IPS-NIHi7 (cell line): ENCODE measurements at regions not wholly inside any gene's neighbourhood (a gene's known extent, or its start where the extent isn't known, plus 50 kb on each side); places are given as distances from the start of the nearest gene placed in this dataset.
"Not testable (repeated sequence)": the region's sequence is repeated elsewhere in the genome, so short reads cannot be mapped to it uniquely, and the experiment has no call there.

Source experiments
- DNase-seq: peaks from one replicate; pipeline ENCODE4 v3.0.0; 2012; ENCODE audit warnings: mixed read lengths; ENCODE audit errors: extremely low spot score

DNA sequence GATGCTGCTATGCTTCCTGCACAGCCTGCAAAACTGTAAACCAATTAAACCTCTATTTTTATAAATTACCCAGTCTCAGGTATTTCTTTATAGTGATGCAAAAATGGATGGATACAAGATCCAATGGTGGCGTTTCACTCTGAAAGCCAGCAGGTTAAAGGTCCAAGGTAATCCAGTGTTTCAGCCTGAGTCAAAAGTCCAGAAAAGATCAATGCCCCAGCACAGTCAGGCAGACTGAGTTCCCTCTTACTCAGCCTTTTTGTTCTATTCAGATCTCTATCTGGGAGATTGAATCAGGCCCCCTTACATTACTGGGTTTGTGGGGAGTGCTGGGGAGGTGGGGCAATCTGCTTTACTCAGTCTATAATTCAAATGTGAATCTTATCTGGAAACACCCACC, 464.5 kb downstream of the GXYLT1 start:
- no peak for DNase-seq

DNA sequence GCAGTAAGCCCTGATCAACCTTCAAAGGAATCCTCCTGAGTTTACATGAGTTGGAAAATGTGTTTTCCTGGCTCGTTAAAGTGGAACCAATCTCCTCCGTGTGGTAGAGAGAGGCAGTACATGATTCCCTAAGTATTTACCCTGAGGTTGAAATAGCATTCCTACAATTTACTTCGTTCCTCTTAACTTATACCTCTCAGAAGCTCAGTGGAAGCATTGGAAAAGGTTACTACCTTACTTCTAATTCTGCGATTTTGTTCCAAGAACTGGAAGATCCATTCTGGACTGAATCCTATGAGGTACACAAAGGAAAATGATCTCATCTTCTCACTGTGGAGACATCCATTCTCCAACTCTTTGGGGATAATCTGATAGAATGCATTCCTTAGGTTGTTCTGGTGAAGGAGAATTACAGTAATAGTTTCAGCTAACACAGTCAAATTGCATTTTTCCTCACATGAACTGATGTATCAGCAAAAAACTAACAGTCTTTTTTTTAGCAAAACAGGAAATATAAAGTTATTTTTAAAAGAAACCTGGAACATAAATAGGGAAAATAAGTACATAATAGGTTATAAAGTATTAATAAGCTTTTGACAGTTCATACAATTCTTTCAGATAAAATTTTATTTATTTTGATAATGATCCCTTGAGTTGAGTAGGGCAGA, 475.6 kb downstream of the PDZRN4 start:
- peak; percentile 63 for DNase-seq

DNA sequence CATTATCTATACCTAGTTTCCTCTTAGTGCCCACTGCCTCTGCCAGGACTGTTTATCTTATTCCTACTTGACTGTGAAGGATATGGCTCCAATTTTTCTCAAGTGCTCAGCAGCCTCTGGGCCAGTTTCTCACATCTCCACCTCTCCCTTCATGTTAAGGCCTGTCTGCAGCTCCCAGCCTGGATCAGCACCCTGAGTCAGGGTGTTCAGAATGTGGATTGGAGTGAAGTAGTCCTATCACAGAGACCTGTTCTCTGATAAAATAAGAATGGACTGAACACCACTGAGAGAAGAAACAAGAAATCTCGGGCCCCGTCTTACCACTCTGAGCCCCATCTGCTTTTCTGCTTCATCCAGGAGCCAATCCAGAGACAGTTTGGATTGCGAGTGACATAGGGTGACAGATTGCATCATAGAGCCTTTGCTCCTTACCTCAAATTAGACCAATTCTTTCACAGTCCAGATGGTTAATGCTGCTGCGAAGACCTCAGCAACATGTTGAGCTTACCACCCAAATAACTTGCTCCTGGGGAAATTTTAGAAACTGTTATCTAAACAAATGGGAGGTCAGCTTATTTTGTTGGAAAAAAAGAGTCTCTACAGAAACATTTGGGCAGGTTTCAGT, 473.1 kb downstream of the PDZRN4 start:
- DNase-seq: no peak

DNA sequence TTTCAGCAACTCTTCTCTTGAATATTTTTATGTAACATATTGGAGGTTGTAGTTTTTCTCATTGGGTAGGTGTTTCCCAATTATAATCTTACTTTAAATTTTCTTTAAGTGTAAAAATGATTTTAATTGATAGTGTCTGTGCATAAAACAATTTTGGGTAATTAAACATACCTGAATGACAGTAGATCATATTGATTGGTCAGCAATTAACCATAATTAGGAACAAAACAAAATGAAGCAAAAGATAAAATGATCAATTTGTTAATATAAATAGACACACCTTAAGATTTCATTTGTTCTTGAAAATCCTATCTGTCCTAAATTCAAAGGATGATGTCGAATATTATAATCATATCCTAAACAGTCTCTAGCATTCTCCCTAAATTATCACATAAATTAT, 468.3 kb downstream of the PDZRN4 start:
- no peak for DNase-seq

DNA sequence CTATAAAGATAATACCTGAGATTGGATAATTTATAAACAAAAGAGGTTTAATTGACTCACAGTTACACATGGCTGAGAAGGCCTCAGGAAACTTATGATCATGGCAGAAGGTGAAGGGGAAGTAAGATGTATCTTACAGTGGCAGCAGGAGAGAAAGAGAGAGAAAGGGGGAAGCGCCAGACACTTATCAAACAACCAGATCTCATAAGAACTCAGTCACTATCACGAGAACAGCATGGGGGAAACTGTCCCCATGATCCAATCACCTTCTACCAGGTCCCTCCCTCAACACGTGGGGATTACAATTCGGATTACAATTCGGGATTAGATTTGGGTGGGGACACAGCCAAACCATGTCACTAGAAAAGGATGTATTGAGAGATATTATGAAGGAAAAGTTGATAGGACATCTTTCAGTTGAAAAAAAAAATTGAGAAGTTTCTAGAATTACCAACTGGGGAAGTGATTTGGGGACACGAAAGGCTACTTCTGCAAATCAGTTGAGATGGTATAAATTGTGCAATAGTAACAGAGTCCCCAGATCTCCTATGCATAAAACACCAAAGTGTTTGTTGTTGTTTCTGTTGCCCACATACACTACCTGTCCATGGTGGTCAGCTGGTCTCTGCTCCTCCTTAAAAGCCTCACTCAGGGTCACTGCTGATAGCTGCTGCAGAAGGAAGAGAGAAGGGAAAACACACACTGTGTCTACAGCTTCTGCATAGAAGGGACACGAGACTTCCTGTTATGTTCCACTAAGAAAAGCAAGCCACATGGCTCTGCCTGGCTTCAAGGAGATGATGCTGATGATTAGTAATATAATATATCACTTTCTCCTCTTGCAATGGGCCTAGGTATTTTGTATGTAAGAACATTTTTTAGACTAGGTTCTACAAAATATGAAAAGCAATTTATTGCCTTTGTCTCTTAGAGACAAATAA, 465.5 kb downstream of the PDZRN4 start:
- DNase-seq: no peak

DNA sequence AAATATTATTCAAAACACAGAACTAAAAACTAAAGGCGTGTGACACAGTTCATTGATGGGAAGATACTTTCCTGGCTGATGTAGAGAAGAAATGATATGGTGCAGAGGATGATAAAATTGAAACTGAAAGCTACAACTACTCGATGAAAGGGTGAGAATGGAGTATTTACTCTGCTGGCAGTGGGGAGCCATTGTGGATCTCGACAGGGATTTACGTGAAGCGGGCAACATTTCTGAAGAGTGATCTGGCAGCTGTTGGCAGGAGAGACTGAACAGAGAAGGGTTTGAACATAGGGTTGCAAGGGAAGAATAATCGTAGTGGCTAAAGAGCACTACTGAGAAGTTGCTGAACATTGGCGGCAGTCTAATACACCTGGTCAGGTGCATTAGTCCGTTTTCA, 464.9 kb downstream of the PDZRN4 start:
- DNase-seq: no peak

DNA sequence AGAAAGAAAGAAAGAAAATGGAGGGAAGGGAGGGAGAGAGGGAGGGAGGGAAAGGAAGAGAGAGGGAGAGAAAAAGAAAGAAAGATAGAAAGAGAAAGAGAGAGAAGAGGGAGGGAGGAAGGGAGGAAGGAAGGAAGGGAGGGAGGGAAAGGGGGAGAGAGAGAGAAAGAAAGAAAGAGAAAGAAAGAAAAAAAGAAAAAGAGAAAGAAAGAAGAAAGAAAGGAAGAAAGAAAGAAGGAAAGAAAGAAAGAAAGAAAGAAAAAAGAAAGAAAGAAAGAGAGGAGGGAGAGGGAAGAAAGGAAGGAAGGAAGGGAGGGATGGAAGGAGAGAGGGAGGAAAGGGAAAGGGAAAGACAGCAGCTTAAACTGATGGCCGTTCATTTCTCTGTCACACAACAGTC, 457.5 kb downstream of the PDZRN4 start:
- no peak for DNase-seq

DNA sequence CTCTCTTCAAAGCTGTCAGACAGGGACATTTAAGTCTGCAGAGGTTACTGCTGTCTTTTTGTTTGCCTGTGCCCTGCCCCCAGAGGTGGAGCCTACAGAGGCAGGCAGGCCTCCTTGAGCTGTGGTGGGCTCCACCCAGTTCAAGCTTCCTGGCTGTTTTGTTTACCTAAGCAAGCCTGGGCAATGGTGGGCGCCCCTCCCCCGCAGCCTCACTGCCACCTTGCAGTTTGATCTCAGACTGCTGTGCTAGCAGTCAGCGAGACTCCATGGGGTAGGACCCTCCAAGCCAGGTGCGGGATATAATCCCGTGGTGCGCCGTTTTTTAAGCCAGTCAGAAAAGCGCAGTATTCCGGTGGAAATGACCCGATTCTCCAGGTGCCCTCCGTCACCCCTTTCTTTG, 454.7 kb downstream of the PDZRN4 start:
- DNase-seq: not testable (repeated sequence)

DNA sequence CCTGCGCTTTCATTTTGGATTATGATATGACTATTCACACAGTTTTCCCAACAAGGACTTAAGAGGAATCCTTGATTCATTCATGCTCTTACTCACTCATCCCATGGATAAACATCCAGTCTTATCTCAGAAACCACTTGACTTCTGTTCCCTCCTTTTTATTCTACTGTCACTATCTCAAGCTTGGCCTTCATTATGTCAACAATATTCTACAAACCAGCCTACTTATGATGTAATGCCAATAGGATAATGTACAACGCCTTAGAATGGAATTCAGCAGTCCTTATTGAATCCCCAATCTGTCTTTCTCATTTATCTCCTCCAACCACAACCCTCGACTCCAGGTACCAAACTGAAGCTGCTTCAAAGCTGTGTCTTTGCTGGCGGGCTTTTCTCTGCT, 448.5 kb downstream of the PDZRN4 start:
- DNase-seq: no peak

DNA sequence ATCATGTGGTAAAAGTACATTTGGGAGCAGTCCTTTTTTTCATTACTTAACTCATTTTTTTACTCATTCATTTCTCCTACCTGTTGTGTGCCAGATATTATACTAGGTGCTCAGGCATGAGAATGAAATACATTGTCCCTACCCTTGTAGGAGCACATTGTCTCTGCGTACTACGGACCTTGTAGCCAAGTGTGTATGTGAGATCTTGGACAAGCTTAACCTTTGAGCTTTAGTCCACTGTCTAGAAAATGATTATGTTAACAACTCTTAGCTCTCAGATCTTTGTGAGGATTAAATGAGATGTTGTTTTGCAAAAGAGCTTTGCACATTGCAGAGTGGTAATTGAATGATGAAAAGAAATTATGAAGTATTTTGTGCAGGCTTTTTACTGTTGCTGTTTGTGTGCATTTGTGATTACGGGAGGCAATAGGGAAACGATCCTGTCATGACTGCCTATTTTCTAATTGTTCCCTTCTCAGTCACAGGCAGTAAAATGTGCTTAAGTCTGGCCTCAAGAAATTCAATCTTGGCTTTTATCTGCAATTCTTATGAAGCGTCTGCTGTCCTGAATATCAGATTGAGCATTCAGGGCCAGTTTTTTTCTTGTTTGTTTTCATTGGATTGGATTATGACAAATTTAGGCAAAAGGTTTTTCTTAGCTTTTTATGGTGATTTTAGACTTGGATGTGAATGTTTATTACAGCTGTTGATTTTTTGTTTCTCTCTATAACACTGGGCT, 447.7 kb downstream of the PDZRN4 start:
- DNase-seq: no peak

DNA sequence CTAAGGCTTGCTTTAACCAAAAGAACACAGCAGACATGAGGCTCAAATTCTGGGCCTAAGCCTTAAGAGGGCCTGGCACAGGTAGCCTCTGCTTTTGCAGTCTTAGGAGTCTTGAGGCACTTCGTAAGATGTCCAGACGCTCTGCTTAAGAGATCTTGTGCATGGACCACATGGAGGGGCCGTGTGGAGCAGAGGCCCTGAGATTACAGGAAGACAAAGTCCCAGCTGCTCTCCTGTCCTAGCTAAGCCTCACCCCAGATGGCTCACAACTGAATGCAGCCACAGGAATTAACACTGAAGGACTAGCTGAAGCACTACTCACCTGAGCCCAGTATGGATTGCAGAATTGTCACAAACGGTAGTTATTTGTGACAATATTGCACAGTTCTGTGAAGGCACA, 446.0 kb downstream of the PDZRN4 start:
- DNase-seq: no peak

DNA sequence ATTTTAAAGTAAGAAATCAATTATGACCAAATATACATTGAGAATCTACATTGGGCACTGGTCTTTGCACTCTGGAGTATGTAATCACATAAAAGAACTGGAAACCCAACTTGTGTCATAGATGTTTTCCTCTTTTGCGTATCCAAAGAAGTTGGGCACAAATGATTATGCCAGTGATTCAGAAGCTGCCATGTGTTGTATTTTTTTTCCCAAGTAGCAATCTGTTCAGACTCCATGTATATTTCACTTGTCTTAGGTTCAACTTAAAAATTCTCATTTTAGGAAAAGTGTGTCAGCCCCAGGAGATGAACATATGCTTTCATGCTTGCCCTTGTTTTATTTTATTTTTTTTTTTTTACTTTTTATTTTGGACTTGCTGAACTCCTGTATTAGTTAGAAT, 441.5 kb downstream of the PDZRN4 start:
- no peak for DNase-seq

DNA sequence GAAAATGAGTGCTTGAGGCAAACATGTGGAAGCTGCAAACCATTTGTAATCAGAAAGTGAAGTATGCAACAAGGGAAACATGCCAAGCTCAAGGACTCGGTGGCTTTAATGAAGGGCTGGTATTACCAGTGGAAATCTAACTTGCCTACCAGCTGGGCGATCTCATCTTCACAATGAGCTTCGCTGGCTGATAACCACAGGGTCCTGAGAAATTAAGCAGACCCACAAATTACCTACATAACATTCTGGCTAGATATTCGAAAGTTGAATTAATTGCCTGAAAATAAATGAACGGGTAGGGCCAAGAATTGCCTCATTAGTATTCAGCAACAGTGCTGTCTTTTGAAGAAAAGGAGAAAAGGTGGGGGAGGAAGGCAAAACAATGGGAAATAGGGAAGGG, 439.4 kb downstream of the PDZRN4 start:
- DNase-seq: no peak

DNA sequence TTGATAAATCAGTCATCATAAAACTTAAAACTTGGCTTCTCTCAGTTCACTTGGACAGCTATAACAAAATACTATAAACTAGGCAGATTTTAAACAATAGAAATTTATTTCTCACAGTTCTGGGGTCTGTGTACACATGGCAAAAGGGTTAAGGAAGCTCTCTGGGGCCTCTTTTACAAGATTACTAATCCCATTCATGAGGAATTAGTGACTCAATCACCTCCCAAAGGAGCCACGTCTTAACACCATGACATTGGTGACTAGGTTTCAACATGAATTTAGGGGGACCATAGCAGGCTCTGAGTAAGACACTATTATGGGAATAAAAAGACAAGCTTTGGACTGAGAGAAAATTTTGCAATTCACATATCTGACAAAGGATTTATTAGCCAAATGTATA, 436.5 kb downstream of the PDZRN4 start:
- no peak for DNase-seq
